CD4-positive, alpha-beta memory T cell (primary cell): ENCODE measurements at regions not wholly inside any gene's neighbourhood (a gene's known extent, or its start where the extent isn't known, plus 50 kb on each side); places are given as distances from the start of the nearest gene placed in this dataset.

Experiments used
- CTCF ChIA-PET: fragments of 350-600 bp; sonication (Branson Sonifier 250); formaldehyde crosslinking; loops from one replicate; lab custom pipeline; 2021; ENCODE audit warnings: inconsistent platforms; ENCODE audit not compliant: partially characterized antibody; lab: Charles Lee
- POLR2A ChIA-PET: fragments of 350-600 bp; sonication (Branson Sonifier 250); formaldehyde crosslinking; loops from one replicate; lab custom pipeline; 2021; ENCODE audit not compliant: partially characterized antibody; lab: Charles Lee
- DNase-seq, 5 donors: peaks; one replicate each; pipeline versions ENCODE4 v3.0.0 to v3.0.0-alpha.2; 2020 to 2022; ENCODE audit warnings: mixed read lengths in 1 of 5
- H3K27ac ChIP-seq: one replicate; pipeline ENCODE4 v1.7.0; 2013; ENCODE audit warnings: low read depth, low read length
- H3K27me3 ChIP-seq: 2 replicates; pipeline ENCODE4 v1.7.0; 2013; ENCODE audit warnings: mild to moderate bottlenecking, low read length, moderate library complexity; ENCODE audit not compliant: insufficient read depth
- H3K36me3 ChIP-seq: 2 replicates; pipeline ENCODE4 v1.7.0; 2013; ENCODE audit warnings: mild to moderate bottlenecking, low read length, moderate library complexity; ENCODE audit not compliant: insufficient read depth
- H3K4me1 ChIP-seq: 2 replicates; pipeline ENCODE4 v1.7.0; 2013; ENCODE audit warnings: mild to moderate bottlenecking, low read length, moderate library complexity; ENCODE audit not compliant: insufficient read depth
- H3K4me3 ChIP-seq, 2 donors: one replicate each; pipeline ENCODE4 v1.7.0; 2013; ENCODE audit warnings: low read length in 2 of 2, mild to moderate bottlenecking in 1 of 2
- H3K9me3 ChIP-seq, 2 donors: one replicate each; pipeline ENCODE4 v1.7.0; 2013; ENCODE audit warnings: low read length in 2 of 2, control low read depth in 1 of 2; ENCODE audit not compliant: control insufficient read depth in 1 of 2
- H3K27ac Mint-ChIP-seq, 7 donors: one replicate each; pipeline ENCODE4 v1.8.0; 2020 to 2021; ENCODE audit warnings: mixed read lengths in 7 of 7, mild to moderate bottlenecking in 6 of 7, inconsistent platforms in 3 of 7, moderate library complexity in 3 of 7
- H3K27me3 Mint-ChIP-seq, 2 donors: one replicate each; pipeline ENCODE4 v1.8.0; 2020 to 2021; ENCODE audit warnings: mixed read lengths in 2 of 2
- H3K36me3 Mint-ChIP-seq, 2 donors: one replicate each; pipeline ENCODE4 v1.8.0; 2020 to 2021; ENCODE audit warnings: mixed read lengths in 2 of 2, inconsistent platforms in 1 of 2, mild to moderate bottlenecking in 1 of 2
- H3K4me1 Mint-ChIP-seq, 4 donors: one replicate each; pipeline ENCODE4 v1.8.0; 2020 to 2021; ENCODE audit warnings: mixed read lengths in 4 of 4, mild to moderate bottlenecking in 1 of 4
- H3K4me3 Mint-ChIP-seq, 8 donors: one replicate each; pipeline ENCODE4 v1.8.0; 2020 to 2021; ENCODE audit warnings: mixed read lengths in 8 of 8, mild to moderate bottlenecking in 7 of 8, moderate library complexity in 6 of 8, inconsistent platforms in 3 of 8
- H3K9me3 Mint-ChIP-seq, 8 donors: one replicate each; pipeline ENCODE4 v1.8.0; 2020 to 2021; ENCODE audit warnings: mixed read lengths in 8 of 8, mild to moderate bottlenecking in 5 of 8, inconsistent platforms in 3 of 8, moderate library complexity in 1 of 8
- intact Hi-C: fragments of 100-400 bp; cut with micrococcal nuclease; formaldehyde crosslinking; loops from one replicate; pipeline ENCODE4 v1.15.1; 2023

- intact Hi-C loops: no loop called here
- ChIA-PET POLR2A (no interaction called here), CTCF (no interaction called here)
- no peaks in the 10 kb centered on the region for H3K4me1 ChIP-seq
- H3K36me3 ChIP-seq: no peaks in the 10 kb centered on the region
- Mint-ChIP-seq H3K27me3 (no peaks in the 10 kb centered on the region), H3K4me1 (no peaks in the 10 kb centered on the region), H3K27ac (no peak overlapping the region), H3K9me3 (peaks cover 0 to 17% (median 10%) of the 10 kb centered on the region in 8 donors), H3K4me3 (no peak overlapping the region), H3K36me3 (no peaks in the 10 kb centered on the region)
- H3K27me3 ChIP-seq: no peaks in the 10 kb centered on the region
- H3K27ac ChIP-seq: no peak overlapping the region
- no peak overlapping the region for H3K4me3 ChIP-seq
- no peaks in the 10 kb centered on the region for H3K9me3 ChIP-seq
- DNase-seq: no peak
Observed at GRCh38 chr3:77707281-77707680, 667.4 kb downstream of the ROBO2 start.

GRCh38 chr3:77709155-77709554 is 669.3 kb downstream of the ROBO2 start:
- Histone ChIP-seq H3K27ac (no peak overlapping the region), H3K36me3 (no peaks in the 10 kb centered on the region), H3K4me1 (no peaks in the 10 kb centered on the region), H3K4me3 (no peak overlapping the region), H3K27me3 (no peaks in the 10 kb centered on the region), H3K9me3 (no peaks in the 10 kb centered on the region)
- Mint-ChIP-seq H3K4me3 (no peak overlapping the region), H3K36me3 (no peaks in the 10 kb centered on the region), H3K9me3 (peaks cover 0 to 21% (median 7%) of the 10 kb centered on the region in 8 donors), H3K27ac (no peak overlapping the region), H3K4me1 (no peaks in the 10 kb centered on the region), H3K27me3 (no peaks in the 10 kb centered on the region)
- no peak for DNase-seq
- ChIA-PET POLR2A (no interaction called here), CTCF (no interaction called here)
- intact Hi-C loops: no loop called here

- no peak overlapping the region for H3K4me3 ChIP-seq
- H3K9me3 ChIP-seq: no peaks in the 10 kb centered on the region
- ChIA-PET POLR2A (no interaction called here), CTCF (no interaction called here)
- H3K36me3 ChIP-seq: no peaks in the 10 kb centered on the region
- no peaks in the 10 kb centered on the region for H3K4me1 Mint-ChIP-seq
- H3K4me3 Mint-ChIP-seq: no peak overlapping the region
- H3K4me1 ChIP-seq: no peaks in the 10 kb centered on the region
- no peak overlapping the region for H3K27ac ChIP-seq
- H3K27me3 Mint-ChIP-seq: no peaks in the 10 kb centered on the region
- intact Hi-C loops: no loop called here
- H3K9me3 Mint-ChIP-seq: peaks cover 0 to 30% (median 11%) of the 10 kb centered on the region in 8 donors
- no peaks in the 10 kb centered on the region for H3K27me3 ChIP-seq
- H3K36me3 Mint-ChIP-seq: no peaks in the 10 kb centered on the region
- DNase-seq: no peak
- no peak overlapping the region for H3K27ac Mint-ChIP-seq
Observed at GRCh38 chr3:77718311-77718710, 678.4 kb downstream of the ROBO2 start.

- Mint-ChIP-seq H3K9me3 (peaks cover 0 to 37% (median 12%) of the 10 kb centered on the region in 8 donors), H3K4me1 (no peaks in the 10 kb centered on the region), H3K27ac (no peak overlapping the region), H3K36me3 (no peaks in the 10 kb centered on the region), H3K27me3 (no peaks in the 10 kb centered on the region), H3K4me3 (no peak overlapping the region)
- Histone ChIP-seq H3K4me1 (no peaks in the 10 kb centered on the region), H3K4me3 (no peak overlapping the region), H3K27me3 (no peaks in the 10 kb centered on the region), H3K27ac (no peak overlapping the region), H3K9me3 (no peaks in the 10 kb centered on the region), H3K36me3 (no peaks in the 10 kb centered on the region)
- POLR2A ChIA-PET: no interaction called here
- intact Hi-C loops: no loop called here
- CTCF ChIA-PET: no interaction called here
- DNase-seq: no peak
Observed at GRCh38 chr3:77720460-77720971, 680.6 kb downstream of the ROBO2 start.

- POLR2A ChIA-PET: no interaction called here
- Mint-ChIP-seq H3K4me3 (no peak overlapping the region), H3K9me3 (peaks cover 0 to 33% (median 10%) of the 10 kb centered on the region in 8 donors), H3K4me1 (no peaks in the 10 kb centered on the region), H3K27me3 (no peaks in the 10 kb centered on the region), H3K27ac (no peak overlapping the region), H3K36me3 (no peaks in the 10 kb centered on the region)
- Histone ChIP-seq H3K4me3 (no peak overlapping the region), H3K27ac (no peak overlapping the region), H3K9me3 (no peaks in the 10 kb centered on the region), H3K27me3 (no peaks in the 10 kb centered on the region), H3K36me3 (no peaks in the 10 kb centered on the region), H3K4me1 (no peaks in the 10 kb centered on the region)
- intact Hi-C loops: no loop called here
- no peak for DNase-seq
- CTCF ChIA-PET: no interaction called here
Observed at GRCh38 chr3:77726517-77726916, 686.6 kb downstream of the ROBO2 start.

GRCh38 chr3:77746048-77746447 is 706.1 kb downstream of the ROBO2 start:
- Histone ChIP-seq H3K27me3 (no peaks in the 10 kb centered on the region), H3K4me1 (no peaks in the 10 kb centered on the region), H3K9me3 (no peaks in the 10 kb centered on the region), H3K36me3 (no peaks in the 10 kb centered on the region), H3K4me3 (no peak overlapping the region), H3K27ac (no peak overlapping the region)
- CTCF ChIA-PET: no interaction called here
- no peak overlapping the region for H3K4me3 Mint-ChIP-seq
- H3K4me1 Mint-ChIP-seq: no peaks in the 10 kb centered on the region
- POLR2A ChIA-PET: no interaction called here
- no peaks in the 10 kb centered on the region for H3K27me3 Mint-ChIP-seq
- no peak overlapping the region for H3K27ac Mint-ChIP-seq
- H3K36me3 Mint-ChIP-seq: no peaks in the 10 kb centered on the region
- H3K9me3 Mint-ChIP-seq: peaks cover 1 to 14% (median 8%) of the 10 kb centered on the region in 8 donors
- intact Hi-C loops: no loop called here
- DNase-seq: no peak

- H3K27ac Mint-ChIP-seq: no peak overlapping the region
- no peaks in the 10 kb centered on the region for H3K4me1 Mint-ChIP-seq
- H3K9me3 ChIP-seq: no peaks in the 10 kb centered on the region
- intact Hi-C loops: no loop called here
- no peaks in the 10 kb centered on the region for H3K36me3 ChIP-seq
- H3K27me3 ChIP-seq: no peaks in the 10 kb centered on the region
- ChIA-PET POLR2A (no interaction called here), CTCF (no interaction called here)
- H3K4me3 ChIP-seq: no peak overlapping the region
- peaks cover 2 to 20% (median 8%) of the 10 kb centered on the region in 8 donors for H3K9me3 Mint-ChIP-seq
- no peak overlapping the region for H3K27ac ChIP-seq
- no peak for DNase-seq
- no peaks in the 10 kb centered on the region for H3K27me3 Mint-ChIP-seq
- H3K4me1 ChIP-seq: no peaks in the 10 kb centered on the region
- H3K36me3 Mint-ChIP-seq: no peaks in the 10 kb centered on the region
- H3K4me3 Mint-ChIP-seq: no peak overlapping the region
Observed at GRCh38 chr3:77746892-77747291, 707.0 kb downstream of the ROBO2 start.
